ENCODE measurements at regions not wholly inside any gene's neighbourhood (a gene's known extent, or its start where the extent isn't known, plus 50 kb on each side); places are given as distances from the start of the nearest gene placed in this dataset.
"Not testable (repeated sequence)": the region's sequence is repeated elsewhere in the genome, so short reads cannot be mapped to it uniquely, and the experiment has no call there.

- not testable (repeated sequence) for DNase-seq
Measured at GRCh38 chr10:29363930-29364329, 75.1 kb downstream of the LYZL1 start.

DNA sequence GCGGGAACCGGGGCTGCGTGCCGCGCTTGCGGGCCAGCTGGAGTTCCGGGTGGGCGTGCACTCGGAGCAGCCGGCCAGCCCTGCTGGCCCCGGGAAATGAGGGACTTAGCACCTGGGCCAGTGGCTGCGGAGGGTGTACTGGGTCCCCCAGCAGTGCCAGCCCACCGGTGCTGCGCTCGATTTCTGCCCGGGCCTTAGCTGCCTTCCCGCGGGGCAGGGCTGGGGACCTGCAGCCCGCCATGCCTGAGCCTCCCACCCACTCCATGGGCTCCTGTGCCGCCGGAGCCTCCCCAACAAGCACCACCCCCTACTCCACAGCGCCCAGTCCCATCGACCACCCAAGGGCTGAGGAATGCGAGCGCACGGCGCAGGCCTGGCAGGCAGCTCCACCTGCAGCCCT lies 77.3 kb downstream of the LYZL1 start:
- DNase-seq: not testable (repeated sequence)

GRCh38 chr10:29369419-29369818 lies 80.5 kb downstream of the LYZL1 start:
- DNase-seq: no peak

DNA sequence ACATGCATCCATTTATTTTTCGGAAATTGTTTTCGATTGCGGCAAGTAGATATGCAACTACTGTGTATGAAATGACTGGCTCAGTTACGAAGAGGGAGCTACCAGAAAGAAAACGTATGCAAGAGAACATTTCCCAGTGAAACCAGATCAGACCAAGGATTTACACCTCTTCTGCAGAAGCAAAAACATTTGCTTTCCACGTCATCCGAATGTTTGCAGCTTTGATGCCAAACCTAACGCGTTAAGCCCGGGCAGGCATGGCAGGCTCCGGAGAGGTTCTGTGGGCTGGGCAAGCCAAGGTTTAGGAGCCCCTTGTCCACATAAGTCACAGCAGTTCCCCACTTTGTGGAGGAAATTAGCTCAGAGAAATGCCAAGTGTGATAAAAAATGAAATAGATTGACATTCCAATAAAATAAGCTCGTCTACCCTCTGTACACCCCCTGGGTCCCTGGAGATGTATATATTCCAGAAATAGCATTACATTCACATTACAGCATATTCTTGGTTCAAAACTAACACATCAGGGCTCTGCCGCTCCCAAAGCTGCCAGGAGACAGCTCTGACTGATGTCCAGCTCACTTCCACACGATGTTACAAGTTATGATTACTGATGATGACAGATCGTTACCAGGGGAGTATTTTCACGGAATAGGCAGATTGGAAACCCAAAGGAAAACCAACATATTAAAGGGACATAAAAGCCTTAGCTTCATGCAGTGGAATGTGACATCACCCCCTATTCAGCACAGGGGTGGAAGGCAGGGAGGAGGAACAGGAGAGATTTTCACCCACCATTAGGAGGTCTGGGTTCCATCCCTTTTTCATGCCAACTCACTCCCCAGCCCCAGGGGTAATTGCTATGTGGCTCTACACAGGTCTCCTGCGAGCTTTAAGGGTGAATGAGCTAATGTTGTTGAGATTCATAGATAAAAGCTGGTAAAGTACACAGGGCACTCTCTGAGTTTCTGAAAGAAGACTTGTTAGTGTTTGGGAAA lies 81.5 kb downstream of the LYZL1 start:
- no peak for DNase-seq

DNA sequence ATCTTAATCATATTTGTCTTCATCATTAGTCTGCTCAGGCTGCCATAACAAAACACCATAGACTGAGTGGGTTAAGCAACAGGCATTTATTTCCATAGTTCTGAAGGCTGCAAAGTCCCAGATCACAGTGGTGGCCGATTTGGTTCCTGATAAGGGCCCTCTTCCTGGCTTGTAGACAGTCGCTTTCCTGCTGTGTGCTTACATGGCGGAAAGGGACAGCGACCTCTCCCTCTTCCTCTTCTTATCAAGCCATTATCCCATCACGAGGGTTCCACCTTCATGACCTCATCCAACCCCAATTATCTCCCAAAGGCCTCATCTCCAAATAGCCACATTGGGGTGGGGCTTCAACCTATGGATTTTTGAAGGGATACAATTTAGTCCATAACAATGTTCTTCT lies 84.0 kb downstream of the LYZL1 start:
- DNase-seq: no peak

- no peak for DNase-seq
Measured at GRCh38 chr10:29374162-29374561, 85.3 kb downstream of the LYZL1 start.

DNA sequence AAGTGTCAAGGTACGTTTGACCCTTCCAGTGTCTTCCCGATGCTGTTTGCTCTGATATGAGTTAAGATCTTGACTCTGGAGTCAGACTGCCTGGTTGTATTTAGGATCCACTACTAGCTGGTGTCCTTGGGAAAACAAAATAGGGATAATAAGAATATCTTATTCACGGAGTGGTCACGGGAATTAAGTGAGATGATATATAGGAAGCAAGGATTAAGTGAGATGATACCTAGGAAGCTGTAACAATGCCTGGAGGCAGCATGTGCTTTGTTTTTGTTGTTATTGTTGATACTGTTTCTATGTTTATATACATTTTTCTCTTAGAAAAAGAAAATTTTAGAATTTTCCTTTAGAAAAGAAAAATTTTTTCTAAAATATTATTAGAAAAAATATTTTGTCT lies 87.0 kb downstream of the LYZL1 start:
- DNase-seq: no peak

DNA sequence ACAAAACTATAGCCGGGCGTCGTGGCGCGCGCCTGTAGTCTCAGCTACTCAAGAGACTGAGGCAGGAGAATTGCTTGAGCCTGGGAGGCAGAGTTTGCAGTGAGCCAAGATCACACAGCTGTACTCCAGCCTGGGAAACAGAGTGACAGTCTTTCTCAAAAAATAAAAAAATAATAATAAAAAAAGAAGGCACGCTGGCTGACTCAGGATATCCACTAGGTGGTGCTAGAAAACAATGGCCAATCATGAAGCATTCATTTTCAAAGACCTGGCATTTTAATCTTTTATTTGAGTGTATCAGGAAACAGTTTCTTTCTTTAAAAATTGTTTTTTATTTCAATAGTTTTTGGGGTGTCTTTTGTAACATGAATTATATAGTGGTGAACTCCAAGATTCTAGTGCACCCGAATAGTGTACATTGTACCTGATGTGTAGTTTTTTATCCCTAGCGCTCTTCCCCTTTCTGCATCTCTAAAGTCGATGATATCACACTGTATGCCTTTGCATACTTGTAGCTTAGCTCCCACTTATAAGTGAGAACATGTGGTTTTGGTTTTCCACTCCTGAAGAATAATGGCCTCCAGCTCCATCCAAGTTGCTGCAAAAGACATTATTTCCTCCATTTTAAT lies 88.6 kb downstream of the LYZL1 start:
- no peak for DNase-seq

DNA sequence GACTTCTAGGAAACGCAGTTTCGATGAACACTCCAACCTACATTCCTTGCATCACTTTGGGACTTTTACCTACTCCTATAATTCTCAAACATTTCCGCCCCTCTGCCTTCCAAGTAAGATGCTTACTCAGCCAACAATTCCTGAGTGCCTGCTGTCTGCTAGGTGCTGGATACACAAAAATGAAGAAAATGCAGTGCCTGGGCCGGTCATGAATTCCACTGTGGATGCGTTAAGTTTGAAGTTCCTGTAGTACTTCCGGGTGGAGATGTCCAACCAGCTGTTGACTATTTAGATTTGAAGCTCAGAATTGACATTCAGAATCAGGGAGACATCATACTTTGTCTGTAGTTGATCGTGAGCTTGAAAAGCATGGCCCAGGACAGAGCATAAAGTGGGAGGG lies 89.2 kb downstream of the LYZL1 start:
- no peak for DNase-seq

GRCh38 chr10:29379208-29379607 lies 90.3 kb downstream of the LYZL1 start:
- DNase-seq: no peak

DNA sequence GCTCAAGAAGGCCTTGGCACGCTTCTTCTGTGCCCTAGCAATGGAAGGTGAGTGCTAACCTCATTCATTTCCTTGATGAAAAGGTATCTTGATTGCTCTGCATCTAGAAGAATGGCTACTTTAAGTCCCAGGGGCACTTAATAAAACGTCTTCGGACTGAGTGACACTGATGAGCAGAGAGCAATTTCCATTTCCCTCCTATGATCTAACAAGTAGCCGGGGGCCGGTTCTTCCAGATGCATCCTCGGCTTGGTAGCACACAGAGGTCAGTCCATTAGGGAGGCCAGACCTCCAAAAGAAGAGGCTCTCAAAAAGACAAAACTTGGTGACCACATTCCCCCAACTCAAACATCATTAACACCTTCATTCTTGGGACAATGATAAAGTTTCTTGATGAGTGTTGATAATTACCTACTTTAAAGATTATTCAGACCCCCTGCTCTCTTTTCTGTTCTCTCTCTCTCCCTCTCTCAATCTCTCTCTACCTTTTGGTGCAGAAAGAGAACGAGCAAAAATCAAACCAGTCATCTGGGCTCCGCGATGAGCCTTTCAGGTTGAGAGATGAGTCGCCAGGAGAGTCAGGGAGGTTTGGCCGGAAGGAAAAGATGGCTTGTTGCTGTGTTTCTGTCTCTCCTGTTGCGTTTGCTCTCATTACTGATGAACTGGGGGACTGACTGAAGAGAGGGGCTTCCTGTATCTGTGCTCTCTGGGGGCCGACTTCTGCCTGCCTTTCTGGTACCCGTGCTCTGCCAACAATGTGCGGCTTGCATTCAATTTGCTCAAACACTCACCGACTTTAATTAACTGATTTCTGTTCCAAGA lies 91.1 kb downstream of the LYZL1 start:
- DNase-seq: not testable (repeated sequence)

- not testable (repeated sequence) for DNase-seq
Measured at GRCh38 chr10:29380599-29381511, 92.0 kb downstream of the LYZL1 start.

DNA sequence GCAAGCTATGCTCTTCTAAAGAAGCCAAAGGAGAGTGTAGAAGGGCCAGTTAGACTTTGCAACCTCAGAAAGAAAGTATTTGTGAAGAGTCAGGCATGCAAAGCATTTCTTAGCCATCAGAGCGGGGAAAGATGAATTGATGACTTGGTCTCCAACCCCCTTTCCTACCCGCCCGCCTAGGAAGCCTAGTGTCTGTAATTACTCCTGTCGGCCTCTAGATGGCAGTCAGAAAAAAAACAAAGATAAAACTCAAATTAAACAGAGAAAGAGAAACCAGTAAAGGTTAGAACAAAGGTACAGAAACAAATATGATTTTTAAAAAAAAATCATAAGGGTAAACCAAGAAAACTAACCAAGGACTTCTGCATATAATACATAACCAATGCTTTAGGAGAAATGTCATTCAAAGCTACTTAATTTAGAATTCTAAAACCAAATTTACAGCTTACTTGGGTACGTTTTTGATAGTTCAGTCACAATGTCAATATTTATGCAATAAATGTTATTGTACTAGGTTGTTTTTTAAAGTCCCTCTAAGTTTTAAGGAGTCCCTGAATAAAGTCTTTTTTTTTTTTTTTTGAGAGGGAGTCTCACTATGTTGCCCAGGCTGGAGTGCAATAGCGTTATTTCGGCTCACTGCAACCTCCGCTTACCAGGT lies 97.6 kb downstream of the LYZL1 start:
- peak in 1 of 2 experiments; percentile 25 for DNase-seq

GRCh38 chr10:29387269-29387668 lies 98.4 kb downstream of the LYZL1 start:
- no peak for DNase-seq

DNA sequence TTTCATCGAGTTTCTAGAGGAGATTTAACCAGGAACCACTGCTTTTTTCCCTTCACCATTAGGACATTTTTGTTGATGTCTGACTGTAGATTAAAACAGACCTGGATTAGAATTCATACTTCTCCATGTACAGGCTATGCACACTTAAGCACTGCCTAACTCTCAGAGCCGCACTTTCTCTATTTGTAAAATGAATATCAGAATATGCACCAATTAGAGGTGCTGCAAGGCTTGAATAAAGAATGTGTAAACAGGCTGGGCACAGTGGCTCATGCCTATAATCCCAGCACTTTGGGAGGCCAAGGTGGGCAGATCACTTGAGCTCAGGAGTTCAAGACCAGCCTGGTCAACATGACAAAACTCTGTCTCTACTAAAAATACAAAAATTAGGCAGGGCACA lies 99.2 kb downstream of the LYZL1 start:
- not testable (repeated sequence) for DNase-seq

GRCh38 chr10:29389493-29389892 lies 100.6 kb downstream of the LYZL1 start:
- DNase-seq: no peak

DNA sequence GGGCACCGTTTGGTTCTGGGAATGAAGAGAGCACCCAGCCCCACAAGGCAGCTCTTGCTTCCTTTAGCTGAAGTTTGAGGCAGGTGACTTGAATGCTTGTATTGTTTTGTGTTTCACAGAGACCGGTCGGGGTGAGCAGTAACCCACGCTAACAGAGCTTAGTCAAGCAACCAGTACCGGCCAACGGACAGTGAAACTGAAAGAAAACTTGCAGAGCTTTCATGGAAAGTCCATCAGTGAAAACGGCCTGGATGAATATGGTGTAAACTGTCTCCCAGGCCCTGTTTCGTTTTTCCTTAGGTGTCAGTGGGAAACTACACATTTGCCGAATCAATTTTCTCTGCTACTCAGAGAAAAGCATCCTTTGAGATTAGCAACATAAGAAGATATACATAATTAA lies 101.1 kb downstream of the LYZL1 start:
- DNase-seq: no peak

- peak; percentile 27 to 43 for DNase-seq
Measured at GRCh38 chr10:29392376-29393021, 103.6 kb downstream of the LYZL1 start.

DNA sequence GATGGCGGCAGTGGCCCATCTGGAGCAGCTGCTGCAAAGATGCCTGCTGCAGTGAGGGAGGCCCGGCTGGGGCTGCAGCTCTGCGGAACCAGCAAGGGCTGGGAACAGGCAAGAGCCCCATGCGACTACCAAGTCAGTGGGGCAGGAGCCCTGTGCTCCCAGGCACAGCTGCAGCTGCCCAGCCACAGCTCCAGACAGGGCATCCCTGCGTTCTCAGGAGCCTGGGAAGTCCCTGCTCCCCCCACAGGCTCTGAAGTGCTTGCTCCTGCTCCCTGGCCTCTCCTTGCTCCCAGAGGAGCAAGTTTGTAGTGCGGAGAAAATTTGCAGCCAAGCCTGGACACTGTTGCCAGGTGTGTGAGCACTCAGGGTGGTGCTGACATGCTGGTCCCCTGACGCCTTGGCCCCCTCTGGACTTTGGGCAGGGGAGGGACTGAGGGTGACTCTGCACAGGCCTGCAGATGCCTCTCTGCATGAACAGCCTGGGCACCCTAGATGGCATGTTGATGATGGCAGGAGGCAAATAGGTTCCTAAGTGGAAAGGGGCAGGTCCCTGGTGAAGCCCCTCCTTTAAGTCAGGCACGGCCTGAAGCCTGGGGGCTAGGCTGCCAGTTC lies 105.6 kb downstream of the LYZL1 start:
- DNase-seq: no peak

- DNase-seq: no peak
Measured at GRCh38 chr10:29395409-29395808, 106.5 kb downstream of the LYZL1 start.

GRCh38 chr10:29397221-29397620 lies 108.4 kb downstream of the LYZL1 start:
- no peak for DNase-seq
